KBM-7 (cell line): ENCODE measurements at regions not wholly inside any gene's neighbourhood (a gene's known extent, or its start where the extent isn't known, plus 50 kb on each side); places are given as distances from the start of the nearest gene placed in this dataset.

ENCODE experiments used
- DNase-seq: peaks from one replicate; pipeline ENCODE4 v3.0.0-alpha.2; 2015
- in situ Hi-C: fragments of 300-500 bp; cut with MboI; formaldehyde crosslinking; loops from 2 replicates; pipeline ENCODE4 v1.14.3; 2020; ENCODE audit warnings: low sequenced_read_pairs, low pct_unique_long_range_greater_than_20kb, mixed read lengths

- DNase-seq: no peak
- in situ Hi-C loops: no loop called here
Observed at GRCh38 chr2:193561054-193561453, 1366.3 kb upstream of the TMEFF2 start.

GRCh38 chr2:193556766-193557470 is 1362.2 kb upstream of the TMEFF2 start:
- DNase-seq: no peak

GRCh38 chr2:193549661-193550060 is 1354.9 kb upstream of the TMEFF2 start:
- in situ Hi-C loops: no loop called here
- no peak for DNase-seq

More at GRCh38 chr2:193556766-193557470, 1362.2 kb upstream of the TMEFF2 start:
- in situ Hi-C loops: no loop called here

GRCh38 chr2:193542762-193543161 is 1348.0 kb upstream of the TMEFF2 start:
- no peak for DNase-seq
- in situ Hi-C loops: no loop called here

- in situ Hi-C loops: no loop called here
Observed at GRCh38 chr2:193539188-193539587, 1344.5 kb upstream of the TMEFF2 start.

GRCh38 chr2:193538061-193538460 is 1343.3 kb upstream of the TMEFF2 start:
- in situ Hi-C loops: no loop called here
- no peak for DNase-seq

More at GRCh38 chr2:193539188-193539587, 1344.5 kb upstream of the TMEFF2 start:
- DNase-seq: no peak

GRCh38 chr2:193537531-193537930 is 1342.8 kb upstream of the TMEFF2 start:
- in situ Hi-C loops: no loop called here
- DNase-seq: no peak

- no peak for DNase-seq
- in situ Hi-C loops: no loop called here
Observed at GRCh38 chr2:193528458-193528857, 1333.7 kb upstream of the TMEFF2 start.

GRCh38 chr2:193527146-193527545 is 1332.4 kb upstream of the TMEFF2 start:
- in situ Hi-C loops: no loop called here
- DNase-seq: no peak

GRCh38 chr2:193523662-193524061 is 1328.9 kb upstream of the TMEFF2 start:
- in situ Hi-C loops: no loop called here

GRCh38 chr2:193521523-193521922 is 1326.8 kb upstream of the TMEFF2 start:
- in situ Hi-C loops: no loop called here
- no peak for DNase-seq

More at GRCh38 chr2:193523662-193524061, 1328.9 kb upstream of the TMEFF2 start:
- DNase-seq: no peak

GRCh38 chr2:193520709-193521458 is 1326.2 kb upstream of the TMEFF2 start:
- in situ Hi-C loops: no loop called here
- no peak for DNase-seq

GRCh38 chr2:193518041-193518817 is 1323.5 kb upstream of the TMEFF2 start:
- no peak for DNase-seq
- in situ Hi-C loops: no loop called here

GRCh38 chr2:193517615-193518014 is 1322.9 kb upstream of the TMEFF2 start:
- DNase-seq: no peak
- in situ Hi-C loops: no loop called here

- no peak for DNase-seq
- in situ Hi-C loops: no loop called here
Observed at GRCh38 chr2:193506035-193506434, 1311.3 kb upstream of the TMEFF2 start.

- no peak for DNase-seq
- in situ Hi-C loops: no loop called here
Observed at GRCh38 chr2:193505620-193506019, 1310.9 kb upstream of the TMEFF2 start.

GRCh38 chr2:193502363-193503035 is 1307.8 kb upstream of the TMEFF2 start:
- in situ Hi-C loops: no loop called here
- no peak for DNase-seq

- in situ Hi-C loops: no loop called here
- DNase-seq: no peak
Observed at GRCh38 chr2:193496786-193497185, 1302.1 kb upstream of the TMEFF2 start.

- in situ Hi-C loops: no loop called here
- no peak for DNase-seq
Observed at GRCh38 chr2:193482557-193482956, 1287.8 kb upstream of the TMEFF2 start.
